Esophagus (tissue), 2 donors: ENCODE measurements at regions not wholly inside any gene's neighbourhood (a gene's known extent, or its start where the extent isn't known, plus 50 kb on each side); places are given as distances from the start of the nearest gene placed in this dataset.

Source experiments
- H3K27ac ChIP-seq, 2 donors: one replicate each; pipeline ENCODE4 v1.5.1; 2013; ENCODE audit warnings: low read depth in 2 of 2, mild to moderate bottlenecking in 2 of 2, inconsistent platforms in 1 of 2, low read length in 1 of 2, moderate library complexity in 1 of 2
- H3K27me3 ChIP-seq, 2 donors: one replicate each; pipeline ENCODE4 v1.6.1; 2013; ENCODE audit warnings: low read length in 2 of 2, control low read depth in 1 of 2, mild to moderate bottlenecking in 1 of 2; ENCODE audit not compliant: insufficient read depth in 2 of 2, control insufficient read depth in 1 of 2
- H3K36me3 ChIP-seq, 2 donors: one replicate each; pipeline ENCODE4 v1.6.1; 2013; ENCODE audit warnings: low read length in 1 of 2; ENCODE audit not compliant: control insufficient read depth in 2 of 2, insufficient read depth in 2 of 2
- H3K4me1 ChIP-seq, 2 donors: one replicate each; pipeline ENCODE4 v1.6.1; 2013; ENCODE audit warnings: low read length in 1 of 2; ENCODE audit not compliant: control insufficient read depth in 2 of 2, insufficient read depth in 2 of 2
- H3K4me3 ChIP-seq, 2 donors: one replicate each; pipeline ENCODE4 v1.5.1; 2013; ENCODE audit warnings: low read length in 2 of 2, mild to moderate bottlenecking in 2 of 2, low read depth in 1 of 2, moderate library complexity in 1 of 2
- H3K9me3 ChIP-seq, 2 donors: one replicate each; pipeline ENCODE4 v1.6.1; 2013; ENCODE audit warnings: mild to moderate bottlenecking in 2 of 2, low read depth in 1 of 2, low read length in 1 of 2, moderate library complexity in 1 of 2; ENCODE audit not compliant: control insufficient read depth in 2 of 2, insufficient read depth in 1 of 2
- WGBS, 2 donors: extraction: QIAGEN DNeasy Blood & Tissue Kit; methylation state at CpG; one replicate each; pipeline ENCODE4 v1.1.7; 2013; 5-methylcytosine and 5-hydroxymethylcytosine counted together
- donor health status: healthy with polysubstance abuse.
- donor health status: Bipolar disorder and iron deficiency.

- no peaks in the 10 kb centered on the region for H3K36me3 ChIP-seq
- no peaks in the 10 kb centered on the region for H3K9me3 ChIP-seq
- H3K27ac ChIP-seq: no peak overlapping the region
- no peak overlapping the region for H3K4me3 ChIP-seq
- WGBS, 2 donors: 80 to 88% methylated on average over 2 of the region's 2 CpGs
- H3K4me1 ChIP-seq: no peaks in the 10 kb centered on the region
- no peaks in the 10 kb centered on the region for H3K27me3 ChIP-seq
Observed at GRCh38 chr21:28550057-28550825, 442.4 kb downstream of the LTN1 start.

- H3K4me3 ChIP-seq: no peak overlapping the region
- WGBS, 2 donors: 67 to 72% methylated on average over 2 of the region's 2 CpGs
- H3K27ac ChIP-seq: no peak overlapping the region
- H3K4me1 ChIP-seq: no peaks in the 10 kb centered on the region
- H3K27me3 ChIP-seq: no peaks in the 10 kb centered on the region
- H3K9me3 ChIP-seq: no peaks in the 10 kb centered on the region
- no peaks in the 10 kb centered on the region for H3K36me3 ChIP-seq
Observed at GRCh38 chr21:28548291-28548690, 444.4 kb downstream of the LTN1 start.

- H3K36me3 ChIP-seq: no peaks in the 10 kb centered on the region
- no peaks in the 10 kb centered on the region for H3K4me1 ChIP-seq
- H3K27me3 ChIP-seq: no peaks in the 10 kb centered on the region
- H3K4me3 ChIP-seq: no peak overlapping the region
- 53 to 69% methylated on average over 3 of the region's 3 CpGs for WGBS, 2 donors
- H3K27ac ChIP-seq: no peak overlapping the region
- H3K9me3 ChIP-seq: no peaks in the 10 kb centered on the region
Observed at GRCh38 chr21:28547766-28548165, 444.9 kb downstream of the LTN1 start.

GRCh38 chr21:28543975-28544374, 448.7 kb downstream of the LTN1 start:
- Histone ChIP-seq H3K27ac (no peak overlapping the region), H3K4me1 (no peaks in the 10 kb centered on the region), H3K4me3 (no peak overlapping the region), H3K36me3 (no peaks in the 10 kb centered on the region), H3K9me3 (no peaks in the 10 kb centered on the region), H3K27me3 (no peaks in the 10 kb centered on the region)
- WGBS, 2 donors: 26 to 37% methylated on average over 1 of the region's 1 CpG

DNA sequence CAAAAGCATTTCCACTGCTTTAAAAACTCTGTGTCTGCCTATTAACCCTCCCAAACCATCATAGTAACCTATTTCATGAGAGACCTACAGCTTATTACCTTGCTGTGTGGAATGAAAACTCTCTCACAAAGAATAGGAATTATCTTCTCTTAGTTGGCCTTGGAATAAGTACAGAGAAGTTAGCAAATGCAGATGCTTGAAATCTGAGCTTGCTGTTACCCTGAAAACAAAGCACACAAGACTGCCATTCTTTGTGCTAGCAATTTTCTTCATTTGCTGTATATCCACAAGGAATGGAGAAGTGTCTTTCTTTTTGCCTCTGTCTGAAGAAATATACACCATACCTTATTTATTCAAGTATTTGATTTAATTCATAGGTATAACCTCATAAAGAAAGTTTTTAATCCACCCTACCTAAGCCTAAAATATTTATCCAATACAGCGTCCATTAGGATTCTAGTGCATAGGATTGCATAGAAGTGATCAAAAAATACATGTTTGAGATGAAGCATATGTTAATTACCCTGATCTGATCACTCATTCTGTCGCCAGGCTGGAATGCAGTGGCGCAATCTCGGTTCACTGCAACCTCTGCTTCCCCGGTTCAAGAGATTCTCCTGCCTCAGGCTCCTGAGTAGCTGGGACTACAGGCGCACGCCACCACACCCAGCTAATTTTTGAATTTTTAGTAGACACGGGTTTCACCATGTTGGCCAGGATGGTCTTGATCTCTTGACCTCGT, 451.1 kb downstream of the LTN1 start:
- H3K4me1 ChIP-seq: no peaks in the 10 kb centered on the region
- no peak overlapping the region for H3K27ac ChIP-seq
- H3K27me3 ChIP-seq: no peaks in the 10 kb centered on the region
- H3K9me3 ChIP-seq: no peaks in the 10 kb centered on the region
- WGBS, 2 donors: 92 to 93% methylated on average over 9 of the region's 9 CpGs
- H3K36me3 ChIP-seq: no peaks in the 10 kb centered on the region
- no peak overlapping the region for H3K4me3 ChIP-seq

DNA sequence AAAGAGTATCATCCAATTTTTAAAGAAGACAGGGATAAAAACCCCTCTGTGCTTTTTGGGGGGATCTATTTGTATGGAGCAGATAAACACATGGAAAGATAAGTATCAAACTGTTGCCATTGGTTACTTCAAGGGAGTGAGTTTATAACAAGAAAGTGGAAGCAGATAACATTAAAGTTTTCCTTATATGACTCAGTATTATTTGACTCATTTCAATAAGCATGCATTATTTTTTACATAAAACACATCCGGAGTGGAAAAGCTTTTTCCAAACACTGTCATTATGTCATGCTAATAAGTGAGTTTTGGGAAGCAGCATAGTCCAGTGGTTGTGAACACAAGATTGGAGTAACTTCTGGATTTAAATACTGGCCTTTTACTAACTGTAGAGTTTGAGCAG, 452.2 kb downstream of the LTN1 start:
- Histone ChIP-seq H3K36me3 (no peaks in the 10 kb centered on the region), H3K4me3 (no peak overlapping the region), H3K4me1 (no peaks in the 10 kb centered on the region), H3K27ac (no peak overlapping the region), H3K9me3 (no peaks in the 10 kb centered on the region), H3K27me3 (no peaks in the 10 kb centered on the region)
- 16 to 35% methylated on average over 1 of the region's 1 CpG for WGBS, 2 donors

DNA sequence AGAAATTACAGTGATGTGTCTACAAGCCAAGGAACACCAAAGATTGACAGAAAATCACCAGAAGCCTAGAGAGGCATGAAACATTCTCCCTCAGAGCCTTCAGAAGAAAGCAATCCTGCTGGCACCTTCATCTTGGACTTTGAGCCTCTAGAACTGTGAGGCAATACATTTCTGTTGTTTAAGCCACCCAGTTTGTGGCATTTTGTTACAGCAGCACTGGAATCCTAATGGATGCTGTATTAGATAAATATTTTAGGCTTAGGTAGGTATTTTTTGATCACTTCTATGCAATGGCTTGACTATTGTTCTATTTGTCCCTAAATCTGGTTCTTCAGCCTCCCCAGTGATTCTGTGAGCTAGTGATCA, 453.1 kb downstream of the LTN1 start:
- no peaks in the 10 kb centered on the region for H3K4me1 ChIP-seq
- H3K9me3 ChIP-seq: no peaks in the 10 kb centered on the region
- no peaks in the 10 kb centered on the region for H3K27me3 ChIP-seq
- no peaks in the 10 kb centered on the region for H3K36me3 ChIP-seq
- no peak overlapping the region for H3K27ac ChIP-seq
- no peak overlapping the region for H3K4me3 ChIP-seq

DNA sequence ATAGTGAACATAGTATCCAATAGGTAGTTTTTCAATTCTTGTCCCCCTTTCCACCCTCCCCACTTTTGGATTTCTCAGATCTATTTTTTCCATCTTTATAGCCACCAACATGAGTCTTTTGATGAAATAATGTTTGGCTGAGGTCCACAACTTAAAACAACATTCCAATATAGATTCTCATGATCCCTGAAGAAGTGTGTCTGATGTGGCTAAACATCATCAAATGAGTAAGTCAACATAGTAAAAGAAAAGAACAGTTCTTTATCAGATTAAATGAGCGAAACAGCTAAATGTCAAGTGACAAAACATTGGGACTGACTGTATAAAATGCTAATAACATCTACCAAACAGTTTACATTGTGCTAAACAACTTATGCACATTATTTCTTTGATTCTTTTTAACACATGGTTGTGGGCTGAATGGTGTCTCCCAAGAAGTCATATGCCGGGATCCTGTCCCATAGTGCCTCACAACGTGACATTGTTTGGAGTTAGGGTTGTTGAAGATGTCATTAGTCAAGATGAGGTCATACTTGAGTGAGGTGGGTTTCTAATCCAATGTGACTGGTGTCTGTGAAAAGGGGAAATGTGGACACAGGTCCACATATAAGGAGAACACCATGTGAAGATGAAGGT, 453.6 kb downstream of the LTN1 start:
- Histone ChIP-seq H3K4me3 (no peak overlapping the region), H3K27ac (no peak overlapping the region)
- 73 to 79% methylated on average over 3 of the region's 3 CpGs for WGBS, 2 donors

GRCh38 chr21:28537371-28538079, 455.2 kb downstream of the LTN1 start:
- H3K27ac ChIP-seq: no peak overlapping the region
- no peaks in the 10 kb centered on the region for H3K4me1 ChIP-seq
- H3K4me3 ChIP-seq: no peak overlapping the region
- H3K27me3 ChIP-seq: no peaks in the 10 kb centered on the region
- H3K36me3 ChIP-seq: no peaks in the 10 kb centered on the region
- H3K9me3 ChIP-seq: no peaks in the 10 kb centered on the region
- WGBS, 2 donors: 39% methylated on average over 4 of the region's 4 CpGs

More for the DNA sequence above, 453.6 kb downstream of the LTN1 start:
- Histone ChIP-seq H3K4me1 (no peaks in the 10 kb centered on the region), H3K27me3 (no peaks in the 10 kb centered on the region), H3K9me3 (no peaks in the 10 kb centered on the region), H3K36me3 (no peaks in the 10 kb centered on the region)
